Renal cortex interstitium (tissue), 11 donors: ENCODE measurements at regions not wholly inside any gene's neighbourhood (a gene's known extent, or its start where the extent isn't known, plus 50 kb on each side); places are given as distances from the start of the nearest gene placed in this dataset.

Experiments used
- DNase-seq, 11 donors: peaks; one replicate each; pipeline ENCODE4 v3.0.0-alpha.2; 2013; ENCODE audit warnings: low read depth in 9 of 11, low spot score in 4 of 11; ENCODE audit errors: extremely low read depth in 1 of 11

- no peak for DNase-seq
Observed at GRCh38 chr1:172957491-172957890, 93.2 kb downstream of the TNFSF18 start.

GRCh38 chr1:172959571-172959970 lies 91.2 kb downstream of the TNFSF18 start:
- no peak for DNase-seq

GRCh38 chr1:172960019-172960418 lies 90.7 kb downstream of the TNFSF18 start:
- DNase-seq, result no peak

GRCh38 chr1:172960454-172961208 lies 90.1 kb downstream of the TNFSF18 start:
- no peak for DNase-seq

- DNase-seq, result no peak
Observed at GRCh38 chr1:172964864-172965263, 85.9 kb downstream of the TNFSF18 start.

- no peak for DNase-seq
Observed at GRCh38 chr1:172966844-172967540, 83.7 kb downstream of the TNFSF18 start.

- no peak for DNase-seq
Observed at GRCh38 chr1:172967936-172968335, 82.8 kb downstream of the TNFSF18 start.

- DNase-seq, result no peak
Observed at GRCh38 chr1:172969611-172970010, 81.1 kb downstream of the TNFSF18 start.

GRCh38 chr1:172970186-172970585 lies 80.6 kb downstream of the TNFSF18 start:
- no peak for DNase-seq

- DNase-seq, result no peak
Observed at GRCh38 chr1:172971241-172971640, 79.5 kb downstream of the TNFSF18 start.

GRCh38 chr1:172972258-172972657 lies 78.5 kb downstream of the TNFSF18 start:
- DNase-seq, result no peak

- no peak for DNase-seq
Observed at GRCh38 chr1:172973424-172973823, 77.3 kb downstream of the TNFSF18 start.

- DNase-seq, result peak in 10 of 11 donors; percentile 6 to 64 (median 22)
Observed at GRCh38 chr1:172976222-172977041, 74.3 kb downstream of the TNFSF18 start.

GRCh38 chr1:172977296-172978017 lies 73.3 kb downstream of the TNFSF18 start:
- DNase-seq, result no peak

GRCh38 chr1:172978595-172978994 lies 72.1 kb downstream of the TNFSF18 start:
- DNase-seq, result no peak

- no peak for DNase-seq
Observed at GRCh38 chr1:172979828-172980227, 70.9 kb downstream of the TNFSF18 start.

GRCh38 chr1:172980456-172980855 lies 70.3 kb downstream of the TNFSF18 start:
- DNase-seq, result no peak

GRCh38 chr1:172980971-172981370 lies 69.8 kb downstream of the TNFSF18 start:
- DNase-seq, result no peak
